Activated B cell treated with CpG ODN at 0.5 μM for 24 hours (primary cell): ENCODE measurements at regions not wholly inside any gene's neighbourhood (a gene's known extent, or its start where the extent isn't known, plus 50 kb on each side); places are given as distances from the start of the nearest gene placed in this dataset.

ENCODE experiments used
- ATAC-seq: fragments of 200-7000 bp; cut with Tn5 transposase; one replicate; pipeline ENCODE4 v1.10.0; 2021; ENCODE audit warnings: low read depth, mild to moderate bottlenecking, moderate library complexity
- CTCF ChIA-PET: fragments of 350-600 bp; sonication (Branson Sonifier 250); formaldehyde crosslinking; loops from one replicate; lab custom pipeline; 2021; ENCODE audit warnings: antibody characterized with exemption; lab: Charles Lee
- POLR2A ChIA-PET: fragments of 350-600 bp; sonication (Branson Sonifier 250); formaldehyde crosslinking; loops from one replicate; lab custom pipeline; 2021; ENCODE audit warnings: antibody characterized with exemption; lab: Charles Lee
- DNase-seq: peaks from one replicate; pipeline ENCODE4 v3.0.0; 2022
- H3K27ac Mint-ChIP-seq: one replicate; pipeline ENCODE4 v1.8.0; 2020; ENCODE audit warnings: mixed read lengths
- H3K27me3 Mint-ChIP-seq: one replicate; pipeline ENCODE4 v1.8.0; 2021; ENCODE audit warnings: mixed read lengths
- H3K36me3 Mint-ChIP-seq: one replicate; pipeline ENCODE4 v1.8.0; 2021; ENCODE audit warnings: low read depth, mixed read lengths
- H3K4me1 Mint-ChIP-seq: one replicate; pipeline ENCODE4 v1.8.0; 2021; ENCODE audit warnings: mixed read lengths
- H3K4me3 Mint-ChIP-seq: one replicate; pipeline ENCODE4 v1.8.0; 2020; ENCODE audit warnings: mild to moderate bottlenecking, mixed read lengths
- H3K9me3 Mint-ChIP-seq: one replicate; pipeline ENCODE4 v1.8.0; 2020; ENCODE audit warnings: mixed read lengths
- CTCF ChIP-seq: fragments of 200-600 bp; IDR thresholded peaks from one replicate; pipeline ENCODE4 v1.8.0; 2022; ENCODE audit warnings: antibody characterized with exemption, mild to moderate bottlenecking
- intact Hi-C: fragments of 100-400 bp; cut with micrococcal nuclease; formaldehyde crosslinking; loops from one replicate; pipeline ENCODE4 v1.15.1; 2024

GRCh38 chr5:60285910-60286309, 392.4 kb upstream of the PDE4D start:
- no peak for TF ChIP-seq CTCF
- no peak for DNase-seq
- POLR2A ChIA-PET, result interaction anchor here (0.5 kb wide), 1 partner anchor 1417 kb away, joined by 8 read pairs; no protein-coding TSS in a partner anchor
- H3K27ac Mint-ChIP-seq, result no peak overlapping the region
- ATAC-seq, result no peak
- intact Hi-C loops, result no loop called here
- no peaks in the 10 kb centered on the region for H3K36me3 Mint-ChIP-seq
- CTCF ChIA-PET, result interaction anchor here (0.7 to 2.2 kb wide), 4 partner anchors 10 to 475 kb away, joined by 3 to 12 read pairs (median 7); no protein-coding TSS in a partner anchor
- no peak overlapping the region for H3K4me3 Mint-ChIP-seq
- no peaks in the 10 kb centered on the region for H3K4me1 Mint-ChIP-seq
- H3K27me3 Mint-ChIP-seq, result peaks cover 6% of the 10 kb centered on the region
- H3K9me3 Mint-ChIP-seq, result no peaks in the 10 kb centered on the region

- Mint-ChIP-seq H3K36me3 (no peaks in the 10 kb centered on the region), H3K4me1 (no peaks in the 10 kb centered on the region), H3K27ac (no peak overlapping the region), H3K9me3 (no peaks in the 10 kb centered on the region), H3K4me3 (no peak overlapping the region), H3K27me3 (peaks cover 1% of the 10 kb centered on the region)
- no peak for TF ChIP-seq CTCF
- intact Hi-C loops, result no loop called here
- no peak for ATAC-seq
- no peak for DNase-seq
- ChIA-PET CTCF (no interaction called here), POLR2A (no interaction called here)
Measured at GRCh38 chr5:60280943-60281342, 387.4 kb upstream of the PDE4D start.

GRCh38 chr5:60277941-60278340, 384.4 kb upstream of the PDE4D start:
- Mint-ChIP-seq H3K36me3 (no peaks in the 10 kb centered on the region), H3K4me1 (no peaks in the 10 kb centered on the region), H3K27me3 (no peaks in the 10 kb centered on the region), H3K4me3 (no peak overlapping the region), H3K9me3 (no peaks in the 10 kb centered on the region), H3K27ac (no peak overlapping the region)
- DNase-seq, result no peak
- intact Hi-C loops, result no loop called here
- POLR2A ChIA-PET, result no interaction called here
- CTCF ChIA-PET, result no interaction called here
- no peak for ATAC-seq
- no peak for TF ChIP-seq CTCF

GRCh38 chr5:60274747-60275146, 381.2 kb upstream of the PDE4D start:
- Mint-ChIP-seq H3K4me1 (no peaks in the 10 kb centered on the region), H3K9me3 (no peaks in the 10 kb centered on the region), H3K27me3 (no peaks in the 10 kb centered on the region), H3K36me3 (no peaks in the 10 kb centered on the region), H3K27ac (no peak overlapping the region), H3K4me3 (no peak overlapping the region)
- POLR2A ChIA-PET, result no interaction called here
- intact Hi-C loops, result no loop called here
- CTCF ChIA-PET, result no interaction called here
- ATAC-seq, result no peak
- TF ChIP-seq CTCF, result no peak
- no peak for DNase-seq

GRCh38 chr5:60271517-60271916, 378.0 kb upstream of the PDE4D start:
- no peak overlapping the region for H3K27ac Mint-ChIP-seq
- H3K4me1 Mint-ChIP-seq, result no peaks in the 10 kb centered on the region
- no peak for TF ChIP-seq CTCF
- H3K27me3 Mint-ChIP-seq, result no peaks in the 10 kb centered on the region
- ChIA-PET CTCF (interaction anchor here (2.0 kb wide), 1 partner anchor 15 kb away, joined by 5 read pairs; no protein-coding TSS in a partner anchor), POLR2A (no interaction called here)
- intact Hi-C loops, result no loop called here
- H3K4me3 Mint-ChIP-seq, result no peak overlapping the region
- ATAC-seq, result no peak
- no peak for DNase-seq
- H3K36me3 Mint-ChIP-seq, result no peaks in the 10 kb centered on the region
- H3K9me3 Mint-ChIP-seq, result no peaks in the 10 kb centered on the region
